RWPE2 (cell line): ENCODE measurements at regions not wholly inside any gene's neighbourhood (a gene's known extent, or its start where the extent isn't known, plus 50 kb on each side); places are given as distances from the start of the nearest gene placed in this dataset.

Experiments used
- ATAC-seq: fragments of 200-7000 bp; cut with Tn5 transposase; 3 replicates; pipeline ENCODE4 v1.9.1; 2021; ENCODE audit warnings: low read depth
- DNase-seq: peaks from one replicate; pipeline ENCODE4 v3.0.0-alpha.2; 2020; ENCODE audit warnings: low spot score
- H3K27ac ChIP-seq: fragments of 450-650 bp; 2 replicates; pipeline ENCODE4 v1.5.1; 2017; ENCODE audit warnings: mild to moderate bottlenecking; ENCODE audit not compliant: poor library complexity, severe bottlenecking
- H3K27me3 ChIP-seq: fragments of 250-450 bp; sonication (Bioruptor Pico); 2 replicates; pipeline ENCODE4 v1.5.1; 2021; ENCODE audit warnings: mild to moderate bottlenecking, moderate library complexity; ENCODE audit not compliant: insufficient read depth, poor library complexity, severe bottlenecking
- H3K36me3 ChIP-seq: fragments of 250-450 bp; sonication (Bioruptor Pico); 2 replicates; pipeline ENCODE4 v1.5.1; 2020; ENCODE audit warnings: low read depth, mild to moderate bottlenecking, moderate library complexity
- H3K4me1 ChIP-seq: fragments of 250-450 bp; sonication (Bioruptor Pico); 2 replicates; pipeline ENCODE4 v1.5.1; 2021; ENCODE audit warnings: mild to moderate bottlenecking, moderate library complexity; ENCODE audit not compliant: insufficient read depth, poor library complexity, severe bottlenecking
- H3K4me3 ChIP-seq: fragments of 250-450 bp; sonication (Bioruptor Pico); 2 replicates; pipeline ENCODE4 v1.5.1; 2021; ENCODE audit warnings: mild to moderate bottlenecking, moderate library complexity; ENCODE audit not compliant: severe bottlenecking
- H3K9me3 ChIP-seq: fragments of 250-450 bp; sonication (Bioruptor Pico); 2 replicates; pipeline ENCODE4 v1.5.1; 2021; ENCODE audit warnings: mild to moderate bottlenecking, moderate library complexity; ENCODE audit not compliant: severe bottlenecking
- CTCF ChIP-seq: fragments of 450-650 bp; IDR thresholded peaks from one replicate; pipeline ENCODE4 v1.5.1; 2017; ENCODE audit warnings: mild to moderate bottlenecking, moderate library complexity; ENCODE audit not compliant: poor library complexity, severe bottlenecking

- Histone ChIP-seq H3K27ac (no peak overlapping the region), H3K27me3 (no peaks in the 10 kb centered on the region), H3K4me1 (no peaks in the 10 kb centered on the region), H3K4me3 (no peak overlapping the region), H3K9me3 (no peaks in the 10 kb centered on the region), H3K36me3 (no peaks in the 10 kb centered on the region)
- TF ChIP-seq CTCF, result no peak
- no peak for DNase-seq
- ATAC-seq, result no peak
Observed at GRCh38 chr6:101202867-101203374, 190.6 kb upstream of the GRIK2 start.

GRCh38 chr6:101203664-101204063 is 189.8 kb upstream of the GRIK2 start:
- no peak overlapping the region for H3K4me3 ChIP-seq
- DNase-seq (no peak), ATAC-seq (no peak)
- H3K27me3 ChIP-seq, result no peaks in the 10 kb centered on the region
- no peak overlapping the region for H3K27ac ChIP-seq
- H3K36me3 ChIP-seq, result no peaks in the 10 kb centered on the region
- H3K9me3 ChIP-seq, result no peaks in the 10 kb centered on the region
- no peaks in the 10 kb centered on the region for H3K4me1 ChIP-seq
- no peak for TF ChIP-seq CTCF

- H3K36me3 ChIP-seq, result no peaks in the 10 kb centered on the region
- no peak for TF ChIP-seq CTCF
- ATAC-seq (no peak), DNase-seq (no peak)
- no peaks in the 10 kb centered on the region for H3K9me3 ChIP-seq
- no peak overlapping the region for H3K4me3 ChIP-seq
- H3K4me1 ChIP-seq, result no peaks in the 10 kb centered on the region
- no peaks in the 10 kb centered on the region for H3K27me3 ChIP-seq
- H3K27ac ChIP-seq, result no peak overlapping the region
Observed at GRCh38 chr6:101208152-101208551, 185.4 kb upstream of the GRIK2 start.

- Histone ChIP-seq H3K9me3 (no peaks in the 10 kb centered on the region), H3K4me3 (no peak overlapping the region), H3K36me3 (no peaks in the 10 kb centered on the region), H3K4me1 (no peaks in the 10 kb centered on the region), H3K27me3 (no peaks in the 10 kb centered on the region), H3K27ac (no peak overlapping the region)
- ATAC-seq (no peak), DNase-seq (no peak)
- TF ChIP-seq CTCF, result no peak
Observed at GRCh38 chr6:101212640-101213039, 180.9 kb upstream of the GRIK2 start.

- Histone ChIP-seq H3K4me1 (no peaks in the 10 kb centered on the region), H3K36me3 (no peaks in the 10 kb centered on the region), H3K27ac (no peak overlapping the region), H3K9me3 (no peaks in the 10 kb centered on the region), H3K4me3 (no peak overlapping the region), H3K27me3 (no peaks in the 10 kb centered on the region)
- no peak for DNase-seq
- TF ChIP-seq CTCF, result no peak
- ATAC-seq, result no peak
Observed at GRCh38 chr6:101222007-101222406, 171.5 kb upstream of the GRIK2 start.
